22Rv1 (cell line): ENCODE measurements at regions not wholly inside any gene's neighbourhood (a gene's known extent, or its start where the extent isn't known, plus 50 kb on each side); places are given as distances from the start of the nearest gene placed in this dataset.

ENCODE experiments used
- CTCF ChIP-seq: fragments of 450-650 bp; IDR thresholded peaks from 2 replicates; pipeline ENCODE4 v1.5.1; 2017; ENCODE audit warnings: mild to moderate bottlenecking
- ZFX ChIP-seq: fragments of 450-650 bp; IDR thresholded peaks from 2 replicates; pipeline ENCODE4 v1.6.1; 2017; ENCODE audit warnings: antibody characterized with exemption, borderline replicate concordance

- TF ChIP-seq CTCF (no peak), ZFX (no peak)
Measured at GRCh38 chr2:60073201-60073600, 480.3 kb downstream of the BCL11A start.
